Cardiac fibroblast (primary cell): ENCODE measurements at regions not wholly inside any gene's neighbourhood (a gene's known extent, or its start where the extent isn't known, plus 50 kb on each side); places are given as distances from the start of the nearest gene placed in this dataset.

ENCODE experiments used
- DNase-seq, 2 donors: peaks; one replicate each; pipeline versions ENCODE4 v3.0.0 to v3.0.0-alpha.2; 2010; ENCODE audit warnings: low read depth in 2 of 2
- H3K4me3 ChIP-seq, 2 donors: replicated peaks in 1 of 2; 1 replicate in 1 of 2; 2 replicates in 1 of 2; pipeline ENCODE4 v1.5.1; 2011; ENCODE audit warnings: low read depth in 2 of 2, low read length in 2 of 2, mild to moderate bottlenecking in 2 of 2, moderate library complexity in 1 of 2
- TF ChIP-seq, protein P1 (sequence below): IDR thresholded peaks from one replicate; pipeline ENCODE4 v1.5.1; 2011; ENCODE audit warnings: low read depth, mild to moderate bottlenecking, low read length, inconsistent platforms

DNA sequence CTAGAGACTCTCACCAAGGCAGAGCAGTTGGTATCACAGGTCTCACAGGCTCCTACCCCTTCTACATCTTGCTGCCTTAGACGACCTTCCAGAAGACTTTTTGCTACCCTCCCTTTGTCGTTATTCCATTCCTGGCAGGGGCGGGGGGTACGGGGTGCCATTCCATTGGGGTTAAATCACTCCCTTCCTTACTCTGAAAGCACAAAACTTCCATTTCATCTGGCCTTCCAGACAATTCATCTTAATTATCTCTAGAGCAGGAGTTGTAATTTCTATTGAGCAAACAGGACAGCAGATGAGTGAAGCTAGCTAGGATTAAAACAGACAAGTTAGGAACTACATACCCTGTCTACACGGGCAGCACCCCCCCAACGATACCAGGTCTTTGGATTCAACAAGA, 276.2 kb upstream of the TANK start:
- no peak for DNase-seq
- H3K4me3 ChIP-seq = no peak overlapping the region
- TF ChIP-seq, protein P1, sequence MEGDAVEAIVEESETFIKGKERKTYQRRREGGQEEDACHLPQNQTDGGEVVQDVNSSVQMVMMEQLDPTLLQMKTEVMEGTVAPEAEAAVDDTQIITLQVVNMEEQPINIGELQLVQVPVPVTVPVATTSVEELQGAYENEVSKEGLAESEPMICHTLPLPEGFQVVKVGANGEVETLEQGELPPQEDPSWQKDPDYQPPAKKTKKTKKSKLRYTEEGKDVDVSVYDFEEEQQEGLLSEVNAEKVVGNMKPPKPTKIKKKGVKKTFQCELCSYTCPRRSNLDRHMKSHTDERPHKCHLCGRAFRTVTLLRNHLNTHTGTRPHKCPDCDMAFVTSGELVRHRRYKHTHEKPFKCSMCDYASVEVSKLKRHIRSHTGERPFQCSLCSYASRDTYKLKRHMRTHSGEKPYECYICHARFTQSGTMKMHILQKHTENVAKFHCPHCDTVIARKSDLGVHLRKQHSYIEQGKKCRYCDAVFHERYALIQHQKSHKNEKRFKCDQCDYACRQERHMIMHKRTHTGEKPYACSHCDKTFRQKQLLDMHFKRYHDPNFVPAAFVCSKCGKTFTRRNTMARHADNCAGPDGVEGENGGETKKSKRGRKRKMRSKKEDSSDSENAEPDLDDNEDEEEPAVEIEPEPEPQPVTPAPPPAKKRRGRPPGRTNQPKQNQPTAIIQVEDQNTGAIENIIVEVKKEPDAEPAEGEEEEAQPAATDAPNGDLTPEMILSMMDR = no peak

- TF ChIP-seq, protein P1 = no peak
- H3K4me3 ChIP-seq = no peak overlapping the region
- DNase-seq = no peak
These were observed 270.6 kb upstream of the TANK start for GRCh38 chr2:160889439-160890170.

DNA sequence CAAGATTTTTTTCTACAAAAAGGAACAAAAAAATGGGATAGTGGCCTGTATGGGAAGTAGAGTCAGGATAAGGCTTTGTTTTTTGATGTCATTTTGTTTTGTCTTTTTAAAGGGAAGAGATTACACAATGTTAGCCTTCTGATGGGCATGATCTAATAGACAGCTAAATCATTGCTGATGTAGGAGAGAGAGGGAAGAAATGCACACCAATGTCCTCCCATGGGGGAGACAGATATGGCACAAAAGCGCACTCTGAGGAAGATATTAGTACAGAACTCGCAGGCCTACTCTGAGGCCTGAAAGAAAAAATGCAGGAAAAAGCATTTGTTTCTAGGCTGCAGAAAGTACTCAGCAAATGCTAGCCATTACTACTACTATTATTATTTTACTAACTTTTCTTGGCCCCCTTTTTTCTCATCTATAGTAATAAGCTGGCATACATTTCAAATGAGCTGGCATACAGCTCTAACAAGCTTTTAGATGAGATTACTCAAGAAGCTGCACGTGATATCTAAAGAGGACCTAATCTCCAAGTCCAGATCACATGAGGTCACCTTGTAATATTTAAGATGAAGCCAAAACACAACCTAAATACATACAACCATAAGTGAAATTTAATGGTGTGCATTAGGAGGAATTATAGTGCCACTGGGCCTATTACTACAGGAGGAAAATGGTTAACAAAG, 269.4 kb upstream of the TANK start:
- H3K4me3 ChIP-seq = no peak overlapping the region
- TF ChIP-seq, protein P1 = no peak
- no peak for DNase-seq

GRCh38 chr2:160891353-160891740, 268.9 kb upstream of the TANK start:
- no peak overlapping the region for H3K4me3 ChIP-seq
- DNase-seq = no peak
- TF ChIP-seq, protein P1 = no peak

DNA sequence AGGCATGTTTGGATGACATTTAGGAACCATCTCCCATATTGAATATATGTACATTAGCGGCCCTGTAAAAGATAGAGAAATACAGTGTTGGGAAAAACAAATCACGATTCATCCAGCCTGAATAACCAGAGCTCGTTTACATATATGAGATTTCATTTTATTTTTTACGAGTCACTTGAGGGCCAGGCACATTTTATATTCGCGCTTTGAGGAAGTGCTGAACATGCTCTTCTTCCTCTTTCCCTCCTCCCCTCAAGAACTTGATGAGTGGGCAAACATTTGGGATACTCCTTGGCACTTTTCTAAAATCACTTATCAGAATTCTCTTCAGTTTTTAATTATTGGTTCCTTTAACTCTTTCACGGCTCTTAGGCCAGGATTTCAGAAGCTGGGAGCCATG, 268.0 kb upstream of the TANK start:
- TF ChIP-seq, protein P1 = no peak
- no peak overlapping the region for H3K4me3 ChIP-seq
- no peak for DNase-seq

DNA sequence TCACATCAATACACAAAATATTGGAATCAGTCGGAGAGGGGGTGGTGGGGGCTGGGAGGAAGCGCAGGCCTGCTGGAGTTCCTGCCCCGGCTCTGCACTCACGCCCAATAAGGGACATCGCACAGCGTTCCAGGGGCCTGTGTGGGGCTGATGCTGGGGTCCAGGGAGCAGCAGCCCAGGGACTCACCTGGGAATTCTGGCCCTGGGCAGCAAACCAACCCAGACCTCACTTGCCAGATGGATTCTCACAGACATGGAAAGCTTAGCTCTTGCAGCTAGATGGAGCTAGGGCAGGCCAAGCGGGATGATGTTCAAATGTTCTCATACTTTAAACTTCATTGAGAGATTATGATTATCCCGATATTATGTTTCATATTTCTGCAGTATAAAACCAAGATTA, 266.6 kb upstream of the TANK start:
- H3K4me3 ChIP-seq = no peak overlapping the region
- TF ChIP-seq, protein P1 = no peak
- no peak for DNase-seq
